GM18520 (cell line): ENCODE measurements at regions not wholly inside any gene's neighbourhood (a gene's known extent, or its start where the extent isn't known, plus 50 kb on each side); places are given as distances from the start of the nearest gene placed in this dataset.

Source experiments
- ATAC-seq: cut with Tn5 transposase; IDR thresholded peaks from one replicate; pipeline ENCODE4 v1.9.1; 2021; ENCODE audit not compliant: unreplicated experiment

GRCh38 chr3:56874269-56874668 is 72.5 kb upstream of the ARHGEF3 start:
- ATAC-seq: no peak

GRCh38 chr3:56870436-56870835 is 68.7 kb upstream of the ARHGEF3 start:
- no peak for ATAC-seq

- no peak for ATAC-seq
Measured at GRCh38 chr3:56869157-56869889, 67.6 kb upstream of the ARHGEF3 start.

GRCh38 chr3:56868706-56869105 is 67.0 kb upstream of the ARHGEF3 start:
- ATAC-seq: no peak

- no peak for ATAC-seq
Measured at GRCh38 chr3:56867671-56868070, 65.9 kb upstream of the ARHGEF3 start.

GRCh38 chr3:56864918-56865524 is 63.3 kb upstream of the ARHGEF3 start:
- no peak for ATAC-seq

GRCh38 chr3:56864090-56864489 is 62.3 kb upstream of the ARHGEF3 start:
- no peak for ATAC-seq

GRCh38 chr3:56862352-56863062 is 60.8 kb upstream of the ARHGEF3 start:
- no peak for ATAC-seq

GRCh38 chr3:56861511-56861910 is 59.8 kb upstream of the ARHGEF3 start:
- ATAC-seq: no peak

GRCh38 chr3:56860939-56861338 is 59.2 kb upstream of the ARHGEF3 start:
- ATAC-seq: no peak

- ATAC-seq: no peak
Measured at GRCh38 chr3:56860351-56860750, 58.6 kb upstream of the ARHGEF3 start.

GRCh38 chr3:56858331-56858730 is 56.6 kb upstream of the ARHGEF3 start:
- no peak for ATAC-seq

GRCh38 chr3:56857178-56857577 is 55.4 kb upstream of the ARHGEF3 start:
- ATAC-seq: no peak

- no peak for ATAC-seq
Measured at GRCh38 chr3:56856752-56857151, 55.0 kb upstream of the ARHGEF3 start.

- ATAC-seq: no peak
Measured at GRCh38 chr3:56855856-56856512, 54.2 kb upstream of the ARHGEF3 start.

GRCh38 chr3:56854856-56855611 is 53.3 kb upstream of the ARHGEF3 start:
- ATAC-seq: no peak

- ATAC-seq: no peak
Measured at GRCh38 chr3:56851966-56852884, 50.5 kb upstream of the ARHGEF3 start.
